Skeletal muscle tissue (tissue), 3 donors: ENCODE measurements at regions not wholly inside any gene's neighbourhood (a gene's known extent, or its start where the extent isn't known, plus 50 kb on each side); places are given as distances from the start of the nearest gene placed in this dataset.

ENCODE experiments used
- H3K27ac ChIP-seq: one replicate; pipeline ENCODE4 v1.7.0; 2013; ENCODE audit warnings: mild to moderate bottlenecking, low read depth, low read length, inconsistent platforms
- H3K27me3 ChIP-seq, 3 donors: one replicate each; pipeline ENCODE4 v1.7.0; 2013; ENCODE audit warnings: low read length in 3 of 3; ENCODE audit not compliant: control insufficient read depth in 3 of 3, insufficient read depth in 3 of 3
- H3K36me3 ChIP-seq, 3 donors: one replicate each; pipeline ENCODE4 v1.7.0; 2013; ENCODE audit warnings: low read length in 3 of 3; ENCODE audit not compliant: control insufficient read depth in 3 of 3, insufficient read depth in 3 of 3
- H3K4me1 ChIP-seq, 3 donors: one replicate each; pipeline ENCODE4 v1.7.0; 2013; ENCODE audit warnings: low read length in 3 of 3, mild to moderate bottlenecking in 3 of 3; ENCODE audit not compliant: control insufficient read depth in 3 of 3, insufficient read depth in 3 of 3
- H3K4me3 ChIP-seq, 3 donors: one replicate each; pipeline ENCODE4 v1.7.0; 2013; ENCODE audit warnings: low read length in 3 of 3
- H3K9ac ChIP-seq, 3 donors: one replicate each; pipeline ENCODE4 v1.7.0; 2013; ENCODE audit warnings: low read length in 3 of 3, mild to moderate bottlenecking in 3 of 3, moderate library complexity in 2 of 3, low read depth in 1 of 3
- H3K9me3 ChIP-seq, 3 donors: one replicate each; pipeline ENCODE4 v1.7.0; 2013; ENCODE audit warnings: low read length in 3 of 3; ENCODE audit not compliant: control insufficient read depth in 3 of 3
- donor health status: Osteomylitis.

- Histone ChIP-seq H3K27me3 (no peaks in the 10 kb centered on the region), H3K27ac (peak overlapping the region; percentile 77), H3K9me3 (no peaks in the 10 kb centered on the region), H3K4me3 (no peak overlapping the region), H3K4me1 (peaks cover 9 to 14% (median 11%) of the 10 kb centered on the region in 3 donors), H3K9ac (no peak overlapping the region), H3K36me3 (no peaks in the 10 kb centered on the region)
Observed at GRCh38 chr5:15008476-15008875, 136.9 kb upstream of the ANKH start.

- Histone ChIP-seq H3K36me3 (no peaks in the 10 kb centered on the region), H3K9me3 (no peaks in the 10 kb centered on the region), H3K4me3 (no peak overlapping the region), H3K27me3 (no peaks in the 10 kb centered on the region), H3K9ac (no peak overlapping the region), H3K27ac (peak overlapping the region; percentile 56), H3K4me1 (peaks cover 9 to 14% (median 11%) of the 10 kb centered on the region in 3 donors)
Observed at GRCh38 chr5:15007646-15008045, 136.1 kb upstream of the ANKH start.

GRCh38 chr5:15004506-15004905 lies 132.9 kb upstream of the ANKH start:
- Histone ChIP-seq H3K27me3 (no peaks in the 10 kb centered on the region), H3K4me1 (peaks cover 9 to 14% (median 11%) of the 10 kb centered on the region in 3 donors), H3K27ac (no peak overlapping the region), H3K9ac (no peak overlapping the region), H3K36me3 (no peaks in the 10 kb centered on the region), H3K9me3 (no peaks in the 10 kb centered on the region), H3K4me3 (no peak overlapping the region)

- H3K36me3 ChIP-seq: no peaks in the 10 kb centered on the region
- H3K27ac ChIP-seq: no peak overlapping the region
Observed at GRCh38 chr5:15003511-15003920, 131.9 kb upstream of the ANKH start.

GRCh38 chr5:15002791-15003190 lies 131.2 kb upstream of the ANKH start:
- no peaks in the 10 kb centered on the region for H3K36me3 ChIP-seq
- no peak overlapping the region for H3K9ac ChIP-seq
- no peaks in the 10 kb centered on the region for H3K9me3 ChIP-seq
- no peaks in the 10 kb centered on the region for H3K27me3 ChIP-seq
- no peak overlapping the region for H3K4me3 ChIP-seq
- peaks cover 4 to 9% (median 5%) of the 10 kb centered on the region in 3 donors for H3K4me1 ChIP-seq
- H3K27ac ChIP-seq: no peak overlapping the region

More at GRCh38 chr5:15003511-15003920, 131.9 kb upstream of the ANKH start:
- Histone ChIP-seq H3K27me3 (no peaks in the 10 kb centered on the region), H3K4me1 (peaks cover 6 to 9% (median 7%) of the 10 kb centered on the region in 3 donors), H3K9ac (no peak overlapping the region), H3K9me3 (no peaks in the 10 kb centered on the region), H3K4me3 (no peak overlapping the region)

GRCh38 chr5:15002173-15002572 lies 130.6 kb upstream of the ANKH start:
- Histone ChIP-seq H3K27me3 (no peaks in the 10 kb centered on the region), H3K9me3 (no peaks in the 10 kb centered on the region), H3K4me1 (peaks cover 4 to 7% (median 5%) of the 10 kb centered on the region in 3 donors), H3K36me3 (no peaks in the 10 kb centered on the region), H3K4me3 (no peak overlapping the region), H3K27ac (no peak overlapping the region), H3K9ac (no peak overlapping the region)

- H3K9me3 ChIP-seq: no peaks in the 10 kb centered on the region
- H3K4me3 ChIP-seq: no peak overlapping the region
- no peak overlapping the region for H3K9ac ChIP-seq
- H3K27ac ChIP-seq: no peak overlapping the region
- peaks cover 4 to 5% (median 5%) of the 10 kb centered on the region in 3 donors for H3K4me1 ChIP-seq
- no peaks in the 10 kb centered on the region for H3K27me3 ChIP-seq
- H3K36me3 ChIP-seq: no peaks in the 10 kb centered on the region
Observed at GRCh38 chr5:15001517-15001916, 129.9 kb upstream of the ANKH start.

- no peak overlapping the region for H3K9ac ChIP-seq
- H3K9me3 ChIP-seq: no peaks in the 10 kb centered on the region
- H3K27me3 ChIP-seq: no peaks in the 10 kb centered on the region
- no peaks in the 10 kb centered on the region for H3K4me1 ChIP-seq
- H3K27ac ChIP-seq: no peak overlapping the region
- no peak overlapping the region for H3K4me3 ChIP-seq
- H3K36me3 ChIP-seq: no peaks in the 10 kb centered on the region
Observed at GRCh38 chr5:14998491-14998890, 126.9 kb upstream of the ANKH start.

GRCh38 chr5:14996997-14997396 lies 125.4 kb upstream of the ANKH start:
- Histone ChIP-seq H3K9ac (no peak overlapping the region), H3K4me1 (no peaks in the 10 kb centered on the region), H3K36me3 (no peaks in the 10 kb centered on the region), H3K27me3 (no peaks in the 10 kb centered on the region), H3K9me3 (no peaks in the 10 kb centered on the region), H3K4me3 (no peak overlapping the region), H3K27ac (no peak overlapping the region)

- Histone ChIP-seq H3K9me3 (no peaks in the 10 kb centered on the region), H3K9ac (no peak overlapping the region), H3K27me3 (no peaks in the 10 kb centered on the region), H3K27ac (no peak overlapping the region), H3K4me3 (no peak overlapping the region), H3K4me1 (no peaks in the 10 kb centered on the region), H3K36me3 (no peaks in the 10 kb centered on the region)
Observed at GRCh38 chr5:14995229-14995628, 123.7 kb upstream of the ANKH start.
